Kidney epithelial cell (primary cell): ENCODE measurements at regions not wholly inside any gene's neighbourhood (a gene's known extent, or its start where the extent isn't known, plus 50 kb on each side); places are given as distances from the start of the nearest gene placed in this dataset.

Source experiments
- DNase-seq: peaks from one replicate; pipeline ENCODE4 v3.0.0-alpha.2; 2010; ENCODE audit warnings: low read depth
- H3K27me3 ChIP-seq: 2 replicates; pipeline ENCODE4 v1.6.0; 2011; ENCODE audit warnings: low read length; ENCODE audit not compliant: control insufficient read depth, insufficient read depth
- H3K36me3 ChIP-seq: 2 replicates; pipeline ENCODE4 v1.5.1; 2011; ENCODE audit warnings: low read length; ENCODE audit not compliant: control insufficient read depth, insufficient read depth
- H3K4me3 ChIP-seq: 2 replicates; pipeline ENCODE4 v1.5.1; 2011; ENCODE audit warnings: low read depth, mild to moderate bottlenecking, control low read depth, low read length
- CTCF ChIP-seq: IDR thresholded peaks from 2 replicates; pipeline ENCODE4 v1.5.1; 2011; ENCODE audit warnings: mild to moderate bottlenecking, moderate library complexity, low read length, control low read depth, inconsistent platforms; ENCODE audit not compliant: insufficient read depth, poor library complexity, severe bottlenecking

GRCh38 chr13:64556376-64556775 is 2673.8 kb downstream of the PCDH9 start:
- Histone ChIP-seq H3K27me3 (no peaks in the 10 kb centered on the region), H3K4me3 (no peak overlapping the region), H3K36me3 (no peaks in the 10 kb centered on the region)
- TF ChIP-seq CTCF, result no peak
- DNase-seq, result no peak

GRCh38 chr13:64553411-64554129 is 2676.6 kb downstream of the PCDH9 start:
- H3K27me3 ChIP-seq, result no peaks in the 10 kb centered on the region
- no peak for DNase-seq
- no peak overlapping the region for H3K4me3 ChIP-seq
- TF ChIP-seq CTCF, result no peak
- no peaks in the 10 kb centered on the region for H3K36me3 ChIP-seq

- DNase-seq, result peak; percentile 18
These were observed 2678.4 kb downstream of the PCDH9 start for GRCh38 chr13:64551755-64552154.

GRCh38 chr13:64546371-64546770 is 2683.8 kb downstream of the PCDH9 start:
- TF ChIP-seq CTCF, result no peak
- no peak for DNase-seq
- no peaks in the 10 kb centered on the region for H3K27me3 ChIP-seq
- H3K36me3 ChIP-seq, result no peaks in the 10 kb centered on the region
- no peak overlapping the region for H3K4me3 ChIP-seq

More at GRCh38 chr13:64551755-64552154, 2678.4 kb downstream of the PCDH9 start:
- TF ChIP-seq CTCF, result no peak
- no peaks in the 10 kb centered on the region for H3K36me3 ChIP-seq
- H3K4me3 ChIP-seq, result no peak overlapping the region
- no peaks in the 10 kb centered on the region for H3K27me3 ChIP-seq

- DNase-seq, result no peak
- H3K27me3 ChIP-seq, result no peaks in the 10 kb centered on the region
- no peaks in the 10 kb centered on the region for H3K36me3 ChIP-seq
- H3K4me3 ChIP-seq, result no peak overlapping the region
- TF ChIP-seq CTCF, result no peak
These were observed 2689.2 kb downstream of the PCDH9 start for GRCh38 chr13:64540976-64541375.

GRCh38 chr13:64540468-64540867 is 2689.7 kb downstream of the PCDH9 start:
- DNase-seq, result no peak
- no peak for TF ChIP-seq CTCF
- Histone ChIP-seq H3K36me3 (no peaks in the 10 kb centered on the region), H3K4me3 (no peak overlapping the region), H3K27me3 (no peaks in the 10 kb centered on the region)
